Coronary artery (tissue), 2 donors: ENCODE measurements at regions not wholly inside any gene's neighbourhood (a gene's known extent, or its start where the extent isn't known, plus 50 kb on each side); places are given as distances from the start of the nearest gene placed in this dataset.
"Not testable (repeated sequence)": the region's sequence is repeated elsewhere in the genome, so short reads cannot be mapped to it uniquely, and the experiment has no call there.

Source experiments
- DNase-seq: peaks from one replicate; pipeline ENCODE4 v3.0.0-alpha.2; 2017; ENCODE audit warnings: low spot score
- H3K27ac ChIP-seq, 2 donors: fragments of 200-600 bp; sonication (generic); one replicate each; pipeline ENCODE4 v1.5.1; 2016 to 2019
- H3K4me3 ChIP-seq: fragments of 200-600 bp; sonication (generic); 2 replicates; pipeline ENCODE4 v1.5.1; 2016; ENCODE audit warnings: mild to moderate bottlenecking, moderate library complexity
- CTCF ChIP-seq: fragments of 200-600 bp; sonication (generic); IDR thresholded peaks from one replicate; pipeline ENCODE4 v1.5.1; 2019; ENCODE audit warnings: antibody characterized with exemption

GRCh38 chr16:86231321-86231995 lies 278.9 kb upstream of the FOXF1 start:
- no peak overlapping the region for H3K4me3 ChIP-seq
- no peak overlapping the region for H3K27ac ChIP-seq
- TF ChIP-seq CTCF, result no peak
- DNase-seq, result no peak

DNA sequence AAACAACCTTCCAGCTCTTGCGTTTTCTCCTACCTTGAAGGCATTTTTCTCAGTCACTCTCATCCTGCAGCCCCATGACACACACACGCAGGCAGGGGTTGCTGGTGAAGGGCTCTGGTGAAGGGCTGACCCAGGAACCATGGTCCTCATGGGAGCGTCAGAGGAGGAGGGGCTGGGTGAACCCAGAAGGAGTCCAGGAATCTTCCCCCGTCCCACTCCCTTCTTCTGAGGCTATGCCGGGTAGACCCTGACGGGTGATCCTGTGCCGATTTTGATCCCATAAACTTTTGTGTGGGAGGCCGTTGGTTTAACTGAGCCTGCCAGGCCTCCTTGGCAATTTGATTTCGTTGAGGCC lies 278.4 kb upstream of the FOXF1 start:
- Histone ChIP-seq H3K4me3 (no peak overlapping the region), H3K27ac (no peak overlapping the region)
- no peak for TF ChIP-seq CTCF
- DNase-seq, result no peak

GRCh38 chr16:86232496-86232895 lies 277.8 kb upstream of the FOXF1 start:
- no peak for TF ChIP-seq CTCF
- H3K27ac ChIP-seq, result no peak overlapping the region
- H3K4me3 ChIP-seq, result no peak overlapping the region
- no peak for DNase-seq

GRCh38 chr16:86233506-86233905 lies 276.8 kb upstream of the FOXF1 start:
- not testable (repeated sequence) for H3K4me3 ChIP-seq, DNase-seq, H3K27ac ChIP-seq

- H3K4me3 ChIP-seq, result no peak overlapping the region
- no peak overlapping the region for H3K27ac ChIP-seq
- no peak for DNase-seq
- TF ChIP-seq CTCF, result no peak
These were observed 270.9 kb upstream of the FOXF1 start for GRCh38 chr16:86239381-86239780.

- H3K27ac ChIP-seq, result no peak overlapping the region
- no peak for DNase-seq
- no peak overlapping the region for H3K4me3 ChIP-seq
- no peak for TF ChIP-seq CTCF
These were observed 269.5 kb upstream of the FOXF1 start for GRCh38 chr16:86240716-86241363.

GRCh38 chr16:86241681-86242080 lies 268.6 kb upstream of the FOXF1 start:
- Histone ChIP-seq H3K27ac (no peak overlapping the region), H3K4me3 (no peak overlapping the region)
- TF ChIP-seq CTCF, result no peak
- DNase-seq, result no peak
